Activated effector memory CD4-positive, alpha-beta T cell treated with Interleukin-2 at 50 U/mL for 16 hours (primary cell): ENCODE measurements at regions not wholly inside any gene's neighbourhood (a gene's known extent, or its start where the extent isn't known, plus 50 kb on each side); places are given as distances from the start of the nearest gene placed in this dataset.

Source experiments
- DNase-seq: peaks from one replicate; pipeline ENCODE4 v3.0.0-alpha.2; 2020

GRCh38 chr5:6926491-6927038 is 213.3 kb downstream of the TENT4A start:
- no peak for DNase-seq

- no peak for DNase-seq
Measured at GRCh38 chr5:6936031-6936430, 222.8 kb downstream of the TENT4A start.

DNA sequence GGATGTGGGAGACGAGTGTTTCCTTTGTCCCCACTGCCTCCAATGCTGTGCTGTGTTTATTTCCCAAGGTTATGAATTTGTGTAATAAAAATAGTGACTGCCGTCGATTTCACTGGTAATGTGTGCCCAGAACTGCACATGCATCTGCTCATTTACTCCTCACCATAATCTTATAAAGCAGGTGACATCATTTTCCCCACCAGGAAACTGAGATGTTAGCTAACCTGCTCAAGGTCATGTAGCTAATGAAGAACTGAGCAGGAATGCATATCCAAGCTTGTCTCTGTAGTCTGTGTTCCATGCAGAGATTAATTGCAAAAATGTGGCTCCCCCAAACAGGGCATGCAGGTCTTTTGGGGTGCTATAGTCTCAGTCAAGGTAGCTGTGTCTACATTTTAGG is 224.4 kb downstream of the TENT4A start:
- DNase-seq: no peak

- DNase-seq: no peak
Measured at GRCh38 chr5:6941631-6942030, 228.4 kb downstream of the TENT4A start.

- no peak for DNase-seq
Measured at GRCh38 chr5:6943197-6944112, 230.2 kb downstream of the TENT4A start.

DNA sequence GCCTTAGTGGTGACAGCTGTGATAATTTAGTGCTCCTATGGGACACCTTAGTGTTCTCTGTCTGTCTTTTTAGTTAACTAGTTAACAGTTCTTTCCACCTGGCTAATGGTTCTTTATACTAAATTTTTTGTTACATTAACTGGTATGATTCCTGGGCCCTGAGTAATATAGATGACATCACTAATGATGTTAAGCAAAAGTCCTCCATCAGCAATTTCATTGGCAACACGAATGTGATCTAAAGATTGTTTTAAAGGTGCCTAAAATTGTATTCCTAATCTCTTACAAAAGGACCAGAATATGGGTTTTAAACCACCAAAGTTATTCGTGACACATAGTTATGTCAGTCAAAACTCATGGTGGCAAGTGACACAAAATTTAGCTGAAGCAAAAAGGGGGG is 235.3 kb downstream of the TENT4A start:
- DNase-seq: no peak

GRCh38 chr5:6949230-6949629 is 236.0 kb downstream of the TENT4A start:
- DNase-seq: no peak

DNA sequence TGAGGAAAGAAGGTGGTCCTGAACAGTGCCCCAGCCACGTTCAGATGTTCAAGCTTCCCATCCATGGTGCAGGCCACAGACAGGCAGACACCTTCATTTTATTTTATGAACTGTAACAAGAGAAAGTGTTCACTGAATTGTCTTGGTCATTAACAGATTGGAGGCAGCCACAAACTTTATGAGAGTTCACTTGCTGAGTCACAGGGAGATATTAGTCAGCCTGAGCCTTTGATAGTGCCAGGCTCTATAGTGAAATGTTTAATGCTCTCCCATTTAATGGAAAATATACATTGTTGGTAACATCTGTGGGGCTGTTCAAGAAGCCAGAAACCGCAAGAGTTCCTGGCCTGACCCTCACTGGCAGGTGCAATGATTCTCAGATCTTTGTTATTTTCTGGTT is 237.0 kb downstream of the TENT4A start:
- DNase-seq: no peak

DNA sequence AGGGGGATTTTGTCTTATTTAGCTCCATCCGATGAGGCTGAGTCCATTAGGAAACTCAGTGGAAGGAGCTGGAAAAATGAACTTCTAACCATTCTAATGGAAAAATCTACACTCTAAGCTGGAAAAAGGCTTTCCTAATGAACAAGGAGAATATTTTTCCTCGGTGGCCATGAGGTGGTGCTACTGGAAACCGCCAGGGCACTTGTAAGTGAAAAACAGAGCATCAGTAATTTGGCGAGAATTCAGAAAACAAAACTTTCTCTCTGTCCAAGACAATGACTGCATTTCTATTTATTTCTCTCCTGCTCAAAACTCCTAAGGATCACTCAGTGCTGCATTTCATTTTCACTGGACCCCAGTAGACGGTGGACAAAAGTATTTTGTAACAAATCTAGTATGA is 237.6 kb downstream of the TENT4A start:
- DNase-seq: no peak

- no peak for DNase-seq
Measured at GRCh38 chr5:6961123-6961522, 247.9 kb downstream of the TENT4A start.

- DNase-seq: no peak
Measured at GRCh38 chr5:6961837-6962635, 248.8 kb downstream of the TENT4A start.

- no peak for DNase-seq
Measured at GRCh38 chr5:6976971-6977370, 263.7 kb downstream of the TENT4A start.

DNA sequence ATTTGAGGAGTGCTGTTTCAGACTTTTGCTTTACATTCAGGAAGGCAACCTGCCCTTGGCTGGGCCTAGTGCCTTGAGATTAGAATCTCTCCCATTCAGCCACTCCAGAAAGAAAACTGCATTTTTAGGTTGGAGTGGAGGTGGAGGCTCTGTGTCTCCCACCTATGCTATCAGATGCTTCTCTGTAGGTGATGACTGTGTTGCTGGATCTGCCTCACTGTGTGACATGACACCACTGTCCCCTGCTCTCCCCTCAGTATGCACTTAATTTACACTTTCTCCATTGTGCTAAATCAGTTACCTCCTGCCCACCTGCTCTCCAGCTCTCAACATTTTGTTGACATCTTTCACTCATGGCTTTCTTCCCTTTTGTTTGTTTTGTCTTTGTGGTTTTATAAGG is 265.8 kb downstream of the TENT4A start:
- no peak for DNase-seq

DNA sequence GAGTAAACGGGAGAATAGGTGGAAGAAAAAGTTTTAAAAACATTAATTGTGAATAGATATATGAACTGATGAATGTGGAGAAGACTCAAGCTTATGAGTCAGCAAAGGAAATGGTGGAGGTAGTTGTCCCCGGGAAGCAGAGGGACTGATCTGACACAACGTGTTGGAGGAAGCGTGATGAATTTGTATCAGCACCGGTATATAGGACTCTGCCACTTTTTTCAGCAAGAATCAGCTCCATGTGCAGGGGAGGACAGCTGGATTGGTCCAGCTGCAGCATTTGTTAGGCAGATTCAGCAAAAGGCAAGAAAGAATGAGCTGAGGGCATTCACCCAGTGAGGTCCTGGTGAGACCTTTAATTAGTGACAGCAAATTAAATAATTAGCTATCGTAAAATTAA is 276.0 kb downstream of the TENT4A start:
- no peak for DNase-seq

GRCh38 chr5:6994097-6994496 is 280.9 kb downstream of the TENT4A start:
- DNase-seq: no peak

- DNase-seq: no peak
Measured at GRCh38 chr5:6995115-6995514, 281.9 kb downstream of the TENT4A start.

GRCh38 chr5:7000310-7000709 is 287.1 kb downstream of the TENT4A start:
- DNase-seq: no peak

GRCh38 chr5:7010591-7010990 is 297.4 kb downstream of the TENT4A start:
- no peak for DNase-seq

- DNase-seq: no peak
Measured at GRCh38 chr5:7012057-7012456, 298.8 kb downstream of the TENT4A start.

GRCh38 chr5:7014611-7015010 is 301.4 kb downstream of the TENT4A start:
- DNase-seq: no peak

GRCh38 chr5:7015586-7016256 is 302.5 kb downstream of the TENT4A start:
- DNase-seq: no peak

DNA sequence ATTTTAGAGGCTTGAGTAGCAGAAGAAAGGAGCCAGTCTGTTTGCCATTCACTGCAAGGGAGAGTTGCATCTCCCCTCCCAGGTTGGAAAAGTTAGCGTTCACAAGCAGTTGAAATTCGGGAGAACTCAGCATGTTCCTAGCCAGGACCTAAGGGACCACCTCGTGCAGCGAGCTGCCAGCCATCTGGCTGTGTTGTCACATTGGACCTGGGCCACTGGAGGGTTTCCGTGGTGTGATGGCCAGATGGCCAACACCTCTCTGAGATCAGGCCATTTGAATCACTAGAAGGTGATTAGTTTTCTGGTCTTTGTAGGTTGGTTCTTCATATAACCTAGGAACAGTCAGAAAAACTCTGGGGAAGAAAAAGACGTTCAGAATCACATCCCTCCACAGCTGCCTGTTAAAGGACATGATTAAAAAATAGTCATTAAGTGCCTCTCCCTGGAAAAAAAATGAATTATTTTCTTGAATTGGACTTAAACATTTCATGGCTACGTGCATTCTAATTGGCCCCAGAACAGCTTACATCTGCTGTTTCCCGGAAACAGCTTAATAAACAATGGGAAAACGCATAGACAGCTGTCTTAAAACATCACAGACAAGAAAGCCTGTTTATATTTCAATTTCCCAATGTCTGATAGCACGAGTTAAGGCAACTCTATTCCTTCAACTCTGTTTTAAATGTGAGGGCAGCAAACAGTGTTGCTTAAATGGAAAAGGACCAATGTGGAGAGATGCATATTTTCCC is 303.9 kb downstream of the TENT4A start:
- no peak for DNase-seq

DNA sequence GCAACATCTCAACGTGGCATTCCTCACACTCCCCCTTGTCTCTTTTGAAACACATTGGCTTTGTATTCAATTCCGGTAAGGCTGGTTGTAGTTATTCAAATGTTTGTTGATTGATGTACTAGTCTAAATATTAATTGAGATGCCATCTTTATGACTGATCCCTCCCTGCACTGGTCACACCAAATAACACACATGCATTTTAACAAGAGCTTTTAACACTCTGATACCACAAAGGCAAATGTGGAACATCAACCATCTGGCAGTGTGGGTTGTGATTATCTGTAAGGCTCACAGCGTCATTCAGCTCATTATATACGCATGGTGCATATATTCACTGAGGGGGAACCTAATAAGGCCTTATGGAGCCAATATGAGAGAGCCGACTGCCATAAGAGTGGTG is 305.0 kb downstream of the TENT4A start:
- DNase-seq: no peak
